Astrocyte (in vitro differentiated cells and primary cell): ENCODE measurements at regions not wholly inside any gene's neighbourhood (a gene's known extent, or its start where the extent isn't known, plus 50 kb on each side); places are given as distances from the start of the nearest gene placed in this dataset.

ENCODE experiments used
- CTCF ChIP-seq: IDR thresholded peaks from 2 replicates; pipeline ENCODE4 v1.5.1; 2011; ENCODE audit warnings: low read depth, mild to moderate bottlenecking, inconsistent platforms, low read length, moderate library complexity; ENCODE audit not compliant: insufficient read depth
- EZH2 ChIP-seq: IDR thresholded peaks from 2 replicates; pipeline ENCODE4 v1.6.1; 2012; ENCODE audit warnings: mild to moderate bottlenecking, low read length, inconsistent platforms; ENCODE audit not compliant: insufficient read depth

- TF ChIP-seq EZH2: no peak
- TF ChIP-seq CTCF: no peak
These were observed 336.3 kb downstream of the RASEF start for GRCh38 chr9:82726424-82727276.
